Trophoblast cell (in vitro differentiated cells and primary cell): ENCODE measurements at regions not wholly inside any gene's neighbourhood (a gene's known extent, or its start where the extent isn't known, plus 50 kb on each side); places are given as distances from the start of the nearest gene placed in this dataset.

Experiments used
- DNase-seq, 2 donors: peaks; one replicate each; pipeline ENCODE4 v3.0.0-alpha.2; 2016
- H2AFZ ChIP-seq: 2 replicates; pipeline ENCODE4 v1.6.1; 2013; ENCODE audit warnings: low read length, moderate library complexity, mild to moderate bottlenecking; ENCODE audit not compliant: insufficient read depth, poor library complexity
- H2AK5ac ChIP-seq: 2 replicates; pipeline ENCODE4 v1.6.1; 2013; ENCODE audit warnings: mild to moderate bottlenecking, low read length
- H2BK120ac ChIP-seq: 2 replicates; pipeline ENCODE4 v1.6.1; 2013; ENCODE audit warnings: low read length, mild to moderate bottlenecking, moderate library complexity; ENCODE audit not compliant: insufficient read depth, poor library complexity
- H2BK12ac ChIP-seq: 2 replicates; pipeline ENCODE4 v1.6.1; 2013; ENCODE audit warnings: mild to moderate bottlenecking, low read length, moderate library complexity
- H2BK5ac ChIP-seq: 2 replicates; pipeline ENCODE4 v1.6.1; 2013; ENCODE audit warnings: low read length, low read depth, moderate library complexity, mild to moderate bottlenecking; ENCODE audit not compliant: poor library complexity
- H3K14ac ChIP-seq: 2 replicates; pipeline ENCODE4 v1.6.1; 2013; ENCODE audit warnings: mild to moderate bottlenecking, low read length
- H3K18ac ChIP-seq: 2 replicates; pipeline ENCODE4 v1.6.1; 2013; ENCODE audit warnings: mild to moderate bottlenecking, low read length
- H3K23ac ChIP-seq: 2 replicates; pipeline ENCODE4 v1.6.1; 2013; ENCODE audit warnings: low read length
- H3K27ac ChIP-seq: 2 replicates; pipeline ENCODE4 v1.5.1; 2013; ENCODE audit warnings: low read depth, mild to moderate bottlenecking, inconsistent platforms, low read length, moderate library complexity
- H3K27me3 ChIP-seq: 2 replicates; pipeline ENCODE4 v1.6.1; 2013; ENCODE audit warnings: inconsistent platforms, mild to moderate bottlenecking, low read length, moderate library complexity; ENCODE audit not compliant: insufficient read depth
- H3K36me3 ChIP-seq, 2 experiments: 1 replicate in 1 of 2; 2 replicates in 1 of 2; pipeline ENCODE4 v1.6.1; 2013; ENCODE audit warnings: low read length in 2 of 2, mild to moderate bottlenecking in 2 of 2, moderate library complexity in 1 of 2; ENCODE audit not compliant: insufficient read depth in 2 of 2, control insufficient read depth in 1 of 2
- H3K4ac ChIP-seq: 2 replicates; pipeline ENCODE4 v1.6.1; 2013; ENCODE audit warnings: low read depth, mild to moderate bottlenecking, low read length, moderate library complexity
- H3K4me1 ChIP-seq, 2 experiments: 1 replicate in 1 of 2; 2 replicates in 1 of 2; pipeline ENCODE4 v1.6.1; 2013; ENCODE audit warnings: low read length in 2 of 2, mild to moderate bottlenecking in 2 of 2, moderate library complexity in 1 of 2; ENCODE audit not compliant: insufficient read depth in 2 of 2, control insufficient read depth in 1 of 2
- H3K4me2 ChIP-seq: 2 replicates; pipeline ENCODE4 v1.6.1; 2013; ENCODE audit warnings: inconsistent platforms, mild to moderate bottlenecking, low read length, moderate library complexity
- H3K4me3 ChIP-seq: 2 replicates; pipeline ENCODE4 v1.5.1; 2013; ENCODE audit warnings: mild to moderate bottlenecking, low read depth, low read length, inconsistent platforms
- H3K79me1 ChIP-seq: one replicate; pipeline ENCODE4 v1.6.1; 2013; ENCODE audit warnings: low read length
- H3K79me2 ChIP-seq: 2 replicates; pipeline ENCODE4 v1.6.1; 2013; ENCODE audit warnings: low read length, mild to moderate bottlenecking; ENCODE audit not compliant: control insufficient read depth, insufficient read depth, poor library complexity
- H3K9ac ChIP-seq: 2 replicates; pipeline ENCODE4 v1.6.1; 2013; ENCODE audit warnings: mild to moderate bottlenecking, low read length
- H3K9me3 ChIP-seq: 2 replicates; pipeline ENCODE4 v1.6.1; 2013; ENCODE audit warnings: low read depth, mild to moderate bottlenecking, control low read depth, inconsistent platforms, low read length; ENCODE audit not compliant: insufficient read depth
- H4K12ac ChIP-seq: 2 replicates; pipeline ENCODE4 v1.6.1; 2013; ENCODE audit warnings: low read depth, mild to moderate bottlenecking, low read length, moderate library complexity
- H4K8ac ChIP-seq: 2 replicates; pipeline ENCODE4 v1.6.1; 2013; ENCODE audit warnings: low read depth, mild to moderate bottlenecking, low read length, moderate library complexity
- H4K91ac ChIP-seq: one replicate; pipeline ENCODE4 v1.6.1; 2013; ENCODE audit warnings: low read depth, mild to moderate bottlenecking, low read length, moderate library complexity
- WGBS: extraction: QIAGEN DNeasy Blood & Tissue Kit; methylation state at CpG from one replicate; pipeline ENCODE4 v1.1.7; 2013; ENCODE audit warnings: missing lambda C conversion rate; ENCODE audit not compliant: insufficient read length, insufficient coverage; ENCODE audit errors: extremely low coverage; 5-methylcytosine and 5-hydroxymethylcytosine counted together

DNA sequence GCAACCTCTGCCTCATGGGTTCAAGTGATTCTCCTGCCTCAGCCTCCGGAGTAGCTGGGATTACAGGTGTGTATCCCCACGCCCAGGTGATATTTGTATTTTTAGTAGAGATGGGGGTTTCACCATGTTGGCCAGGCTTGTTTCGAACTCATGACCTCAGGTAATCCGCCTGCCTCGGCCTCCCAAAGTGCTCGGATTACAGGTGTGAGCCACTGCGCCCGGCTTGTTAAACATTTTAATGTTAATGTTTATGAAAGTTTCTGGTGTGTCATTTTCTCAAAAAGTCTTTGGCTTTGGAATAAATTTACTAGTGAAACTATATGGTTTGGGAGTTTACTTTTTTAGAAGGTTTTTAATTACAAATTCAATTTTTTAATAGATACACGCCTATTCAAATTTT, 698.8 kb downstream of the MECOM start:
- H3K18ac ChIP-seq: no peak overlapping the region
- H3K23ac ChIP-seq: no peak overlapping the region
- no peak overlapping the region for H2BK120ac ChIP-seq
- WGBS: no CpG with 5 or more reads among the region's 9 CpGs
- H3K79me2 ChIP-seq: no peaks in the 10 kb centered on the region
- H3K4me3 ChIP-seq: no peak overlapping the region
- no peak overlapping the region for H2BK5ac ChIP-seq
- no peak for DNase-seq
- no peak overlapping the region for H2AFZ ChIP-seq
- H4K8ac ChIP-seq: no peak overlapping the region
- no peaks in the 10 kb centered on the region for H3K4me1 ChIP-seq
- no peak overlapping the region for H2BK12ac ChIP-seq
- H4K12ac ChIP-seq: no peak overlapping the region
- H3K79me1 ChIP-seq: no peaks in the 10 kb centered on the region
- H4K91ac ChIP-seq: no peak overlapping the region
- H3K4ac ChIP-seq: no peak overlapping the region
- no peak overlapping the region for H3K4me2 ChIP-seq
- no peak overlapping the region for H3K27ac ChIP-seq
- no peaks in the 10 kb centered on the region for H3K36me3 ChIP-seq
- H3K9ac ChIP-seq: no peak overlapping the region
- no peaks in the 10 kb centered on the region for H3K9me3 ChIP-seq
- H2AK5ac ChIP-seq: no peak overlapping the region
- no peak overlapping the region for H3K14ac ChIP-seq
- H3K27me3 ChIP-seq: no peaks in the 10 kb centered on the region

DNA sequence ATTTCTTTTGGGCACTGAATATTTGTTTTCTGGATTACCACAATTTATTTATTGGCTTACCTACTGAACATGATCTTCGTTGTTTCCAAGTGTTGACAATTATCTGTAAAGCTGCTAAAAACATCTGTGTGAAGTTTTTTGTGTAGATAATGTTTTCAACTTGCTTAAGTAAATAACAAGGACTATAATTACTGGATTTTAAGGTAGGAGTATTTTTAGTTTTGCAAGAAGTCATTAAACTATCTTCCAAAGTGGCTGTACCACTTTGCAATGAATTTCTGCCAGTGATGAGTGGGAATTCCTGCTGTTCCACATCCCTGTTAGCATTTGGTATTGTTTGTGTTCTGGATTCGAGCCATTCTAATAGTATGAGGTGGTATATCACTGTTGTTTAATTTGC, 702.2 kb downstream of the MECOM start:
- Histone ChIP-seq H3K27ac (no peak overlapping the region), H3K9me3 (no peaks in the 10 kb centered on the region), H2BK5ac (no peak overlapping the region)

GRCh38 chr3:168959731-168960130, 703.8 kb downstream of the MECOM start:
- no peak overlapping the region for H3K18ac ChIP-seq
- H3K79me2 ChIP-seq: no peaks in the 10 kb centered on the region
- H3K4me3 ChIP-seq: no peak overlapping the region
- no peak overlapping the region for H2BK120ac ChIP-seq
- no peak overlapping the region for H3K27ac ChIP-seq
- H3K9me3 ChIP-seq: no peaks in the 10 kb centered on the region
- H2AFZ ChIP-seq: no peak overlapping the region
- no peak overlapping the region for H2AK5ac ChIP-seq
- no peaks in the 10 kb centered on the region for H3K4me1 ChIP-seq
- no peak overlapping the region for H4K91ac ChIP-seq
- H4K12ac ChIP-seq: no peak overlapping the region
- no peak overlapping the region for H3K4me2 ChIP-seq
- H3K36me3 ChIP-seq: no peaks in the 10 kb centered on the region
- no peak overlapping the region for H3K14ac ChIP-seq
- H3K23ac ChIP-seq: no peak overlapping the region
- no peak overlapping the region for H2BK12ac ChIP-seq
- H3K9ac ChIP-seq: no peak overlapping the region
- H2BK5ac ChIP-seq: no peak overlapping the region
- no peak overlapping the region for H4K8ac ChIP-seq
- H3K4ac ChIP-seq: no peak overlapping the region
- DNase-seq: no peak
- WGBS: no CpG with 5 or more reads among the region's 3 CpGs
- H3K79me1 ChIP-seq: no peaks in the 10 kb centered on the region
- no peaks in the 10 kb centered on the region for H3K27me3 ChIP-seq

More for the DNA sequence above, 702.2 kb downstream of the MECOM start:
- Histone ChIP-seq H2AK5ac (no peak overlapping the region), H3K4me1 (no peaks in the 10 kb centered on the region), H3K4me2 (no peak overlapping the region), H4K91ac (no peak overlapping the region), H3K23ac (no peak overlapping the region), H4K12ac (no peak overlapping the region), H3K79me2 (no peaks in the 10 kb centered on the region), H3K36me3 (no peaks in the 10 kb centered on the region), H2BK12ac (no peak overlapping the region), H3K9ac (no peak overlapping the region), H3K14ac (no peak overlapping the region), H3K18ac (no peak overlapping the region), H3K4ac (no peak overlapping the region), H2AFZ (no peak overlapping the region), H2BK120ac (no peak overlapping the region), H3K4me3 (no peak overlapping the region), H3K79me1 (no peaks in the 10 kb centered on the region), H3K27me3 (no peaks in the 10 kb centered on the region), H4K8ac (no peak overlapping the region)
- WGBS: no CpG with 5 or more reads among the region's 2 CpGs
- no peak for DNase-seq

DNA sequence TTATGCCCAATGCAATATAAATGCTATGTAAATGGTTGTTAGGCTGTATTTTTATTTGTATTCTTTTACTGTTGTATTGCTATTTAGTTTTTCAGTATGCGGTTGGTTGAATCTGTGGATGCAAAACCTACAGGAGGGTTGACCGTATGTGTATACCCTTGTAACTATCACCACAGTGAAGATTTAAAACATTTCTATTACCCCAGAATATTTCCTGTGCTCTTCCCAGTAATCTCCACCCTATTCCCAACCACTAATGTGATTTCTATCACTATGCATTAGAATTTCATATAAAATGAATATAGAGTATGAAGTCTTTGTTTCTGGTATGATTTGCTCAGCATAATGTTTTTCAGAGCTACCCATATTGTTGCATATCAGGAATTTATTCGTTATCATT, 705.0 kb downstream of the MECOM start:
- no CpG with 5 or more reads among the region's 3 CpGs for WGBS
- Histone ChIP-seq H3K9ac (no peak overlapping the region), H3K4me3 (no peak overlapping the region), H4K12ac (no peak overlapping the region), H3K4me1 (no peaks in the 10 kb centered on the region), H3K9me3 (no peaks in the 10 kb centered on the region), H3K79me1 (no peaks in the 10 kb centered on the region), H3K36me3 (no peaks in the 10 kb centered on the region), H2AK5ac (no peak overlapping the region), H3K79me2 (no peaks in the 10 kb centered on the region), H2BK120ac (no peak overlapping the region), H4K91ac (no peak overlapping the region), H4K8ac (no peak overlapping the region), H2AFZ (no peak overlapping the region), H3K23ac (no peak overlapping the region), H3K4me2 (no peak overlapping the region), H3K27me3 (no peaks in the 10 kb centered on the region), H2BK12ac (no peak overlapping the region), H3K14ac (no peak overlapping the region), H3K4ac (no peak overlapping the region), H3K18ac (no peak overlapping the region), H2BK5ac (no peak overlapping the region), H3K27ac (no peak overlapping the region)
- DNase-seq: no peak
